HG03039 (cell line): ENCODE measurements at regions not wholly inside any gene's neighbourhood (a gene's known extent, or its start where the extent isn't known, plus 50 kb on each side); places are given as distances from the start of the nearest gene placed in this dataset.
"Not testable (repeated sequence)": the region's sequence is repeated elsewhere in the genome, so short reads cannot be mapped to it uniquely, and the experiment has no call there.

Experiments used
- ATAC-seq: cut with Tn5 transposase; IDR thresholded peaks from one replicate; pipeline ENCODE4 v1.9.1; 2021; ENCODE audit warnings: mild to moderate bottlenecking, moderate library complexity; ENCODE audit not compliant: unreplicated experiment

DNA sequence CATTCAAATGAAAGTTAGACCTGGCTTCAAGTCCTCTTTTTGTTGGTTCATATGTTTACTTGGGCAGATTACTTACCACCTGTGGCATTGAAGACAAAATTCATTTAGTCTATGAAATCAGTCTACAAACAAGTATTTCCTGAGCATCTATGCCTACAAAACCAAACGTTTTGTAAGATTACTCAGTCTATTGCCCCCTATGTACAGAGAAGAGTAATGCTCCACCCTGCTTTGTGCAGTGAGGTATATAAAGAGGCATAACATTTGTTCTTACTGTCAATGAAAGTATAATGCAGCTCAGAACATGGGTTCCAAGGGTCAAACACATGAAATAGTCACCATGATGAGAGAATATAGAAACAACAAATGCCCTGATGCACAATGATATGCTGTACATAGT, 580.7 kb downstream of the KIF4B start:
- ATAC-seq: no peak

- ATAC-seq: no peak
Observed at GRCh38 chr5:155595791-155596190, 582.2 kb downstream of the KIF4B start.

DNA sequence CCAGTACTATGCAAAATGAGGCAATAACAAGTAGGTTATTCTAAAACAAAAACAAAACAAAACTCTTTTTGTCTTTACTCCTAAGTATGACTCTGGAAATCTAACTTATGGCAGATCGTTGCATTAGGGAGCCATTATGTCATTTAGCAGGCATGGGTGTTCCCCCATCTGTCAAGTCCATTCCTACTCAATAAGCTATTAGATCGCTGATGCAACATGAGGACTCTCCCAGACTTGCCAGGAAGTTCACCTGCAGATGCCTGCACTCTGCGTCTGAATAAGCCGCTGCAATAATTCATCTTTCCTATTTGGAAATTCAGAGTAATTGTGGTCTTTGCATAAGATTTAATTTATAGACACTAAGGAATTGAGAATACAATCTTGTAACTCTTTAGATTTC, 585.0 kb downstream of the KIF4B start:
- no peak for ATAC-seq

- ATAC-seq: no peak
Observed at GRCh38 chr5:155605920-155606319, 592.4 kb downstream of the KIF4B start.

DNA sequence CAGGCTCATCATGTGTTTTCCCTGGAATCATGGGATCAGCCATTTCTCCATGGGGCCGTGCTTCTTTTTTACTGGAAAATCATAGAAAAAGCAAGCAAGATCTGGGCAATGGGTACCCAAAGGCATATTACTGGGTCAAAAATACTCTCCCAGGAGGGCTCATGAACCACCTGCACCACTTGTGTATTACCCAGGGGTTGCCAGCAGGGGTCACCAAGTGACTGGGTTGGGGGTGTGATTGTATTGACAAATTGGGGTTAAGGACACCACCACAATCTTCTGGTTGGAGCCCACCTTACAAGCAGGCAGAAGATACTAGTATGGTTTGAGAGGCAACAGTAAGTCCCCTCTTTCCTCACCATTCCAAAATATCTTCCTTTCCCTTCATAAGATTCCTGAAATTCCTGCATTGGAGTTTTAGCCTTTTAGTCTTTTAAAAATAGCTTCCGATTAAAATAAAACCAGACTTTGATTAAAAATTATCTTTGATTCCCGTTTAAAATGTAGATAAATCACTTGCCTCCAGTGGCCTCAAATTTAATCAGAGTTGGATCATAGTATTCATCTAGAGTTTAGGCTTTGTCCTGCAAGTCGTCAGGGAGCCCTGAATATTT, 603.3 kb downstream of the KIF4B start:
- ATAC-seq: peak; percentile 64

DNA sequence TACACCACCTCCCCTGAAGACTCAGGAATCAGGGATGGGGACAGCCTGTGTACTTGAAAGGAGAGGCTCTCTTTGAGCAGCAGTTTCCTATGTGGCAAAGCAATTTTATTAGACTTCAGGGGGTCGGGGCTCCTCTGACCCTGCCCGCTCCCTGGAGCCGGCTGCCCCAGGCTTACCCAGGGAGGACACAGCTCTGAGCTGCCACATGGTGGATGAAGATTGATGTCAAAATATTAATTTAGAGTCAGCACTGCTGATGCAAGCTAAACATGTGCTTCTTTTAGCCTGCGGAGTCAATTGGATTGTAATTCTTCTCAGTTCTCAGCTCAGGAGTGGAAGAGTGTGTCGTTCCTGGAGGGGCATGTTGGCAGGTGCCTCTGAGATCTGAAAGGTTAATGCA, 606.1 kb downstream of the KIF4B start:
- no peak for ATAC-seq

DNA sequence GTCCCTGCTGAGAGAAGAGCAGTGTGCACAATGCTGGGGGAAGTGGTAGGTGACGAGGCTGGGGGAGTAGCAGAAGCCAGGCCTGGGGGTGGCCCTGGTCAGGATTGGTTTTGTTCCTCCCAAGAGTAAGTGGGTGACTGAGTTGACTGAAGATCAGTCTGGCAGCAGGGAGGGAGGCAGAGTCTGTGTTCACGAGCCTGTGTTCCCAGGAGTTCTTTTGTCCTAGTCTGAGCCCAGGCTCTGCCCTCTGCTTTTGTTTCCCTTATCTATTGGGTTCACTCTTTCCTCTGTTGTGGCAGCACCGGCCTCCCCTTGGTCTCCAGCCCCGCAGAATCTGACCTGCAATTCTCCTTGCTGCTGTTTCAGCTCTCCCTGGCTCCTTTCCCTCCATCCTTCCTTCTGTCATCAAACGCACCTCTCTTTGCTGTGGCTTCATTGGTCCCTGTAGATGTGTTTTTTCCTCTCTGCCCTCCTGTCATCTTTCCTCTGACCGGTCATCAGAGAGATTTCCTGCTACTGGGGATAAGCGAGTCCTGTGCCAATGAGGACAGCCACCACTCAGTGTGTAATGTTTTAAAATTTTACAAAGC, 607.4 kb downstream of the KIF4B start:
- no peak for ATAC-seq

DNA sequence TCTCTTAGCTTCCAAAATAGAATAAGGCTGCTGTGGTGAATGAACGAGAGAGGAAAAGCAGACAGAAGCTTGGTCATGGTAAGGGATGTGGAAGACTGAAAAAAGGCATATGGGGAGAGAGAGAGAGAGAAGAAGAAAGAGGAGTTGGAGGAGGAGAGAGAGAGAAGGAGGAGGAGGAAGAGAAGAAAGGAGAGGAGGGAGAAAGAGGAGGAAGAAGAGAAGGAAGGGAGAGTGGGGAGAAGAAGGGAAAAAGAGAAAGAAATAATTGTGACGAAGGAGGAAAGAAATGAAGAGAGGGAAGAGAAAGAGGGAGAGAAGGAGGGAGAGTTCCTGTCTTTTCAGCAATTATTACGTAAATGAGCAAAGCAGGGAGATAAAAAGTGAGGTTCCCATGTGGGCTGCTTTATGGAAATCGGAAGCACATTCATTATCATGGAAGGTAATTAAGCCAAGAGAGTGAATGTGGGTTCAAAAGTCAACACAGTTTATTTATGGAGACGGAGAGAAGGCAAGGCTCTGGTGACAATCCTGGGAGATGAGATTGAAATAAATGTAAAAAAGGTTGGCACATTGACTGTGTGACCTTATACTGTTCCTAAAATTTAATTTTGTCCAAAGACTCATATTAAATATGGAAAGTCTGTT, 611.2 kb downstream of the KIF4B start:
- ATAC-seq: no peak

DNA sequence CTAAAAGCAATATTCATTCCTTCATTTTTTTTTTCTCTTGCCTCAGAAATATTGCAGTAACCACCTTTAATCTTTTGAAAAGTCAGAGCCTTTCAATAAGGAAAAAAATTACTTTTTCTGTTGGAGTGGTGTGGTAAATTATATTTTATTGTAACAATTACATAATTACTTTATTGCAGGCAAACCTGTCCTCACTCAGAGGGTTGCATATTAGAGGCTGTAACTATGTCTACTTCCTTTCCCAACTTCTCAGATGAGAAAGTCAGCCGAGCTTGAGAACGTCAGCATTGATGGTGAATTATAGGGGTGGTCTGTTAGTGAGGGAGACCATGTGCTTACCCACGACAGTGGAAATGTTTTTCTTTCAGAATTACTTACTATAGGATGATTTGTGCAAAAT, 611.8 kb downstream of the KIF4B start:
- ATAC-seq: no peak

GRCh38 chr5:155625897-155626543, 612.5 kb downstream of the KIF4B start:
- ATAC-seq: no peak

GRCh38 chr5:155626592-155626991, 613.0 kb downstream of the KIF4B start:
- ATAC-seq: no peak

GRCh38 chr5:155628346-155628745, 614.8 kb downstream of the KIF4B start:
- no peak for ATAC-seq

DNA sequence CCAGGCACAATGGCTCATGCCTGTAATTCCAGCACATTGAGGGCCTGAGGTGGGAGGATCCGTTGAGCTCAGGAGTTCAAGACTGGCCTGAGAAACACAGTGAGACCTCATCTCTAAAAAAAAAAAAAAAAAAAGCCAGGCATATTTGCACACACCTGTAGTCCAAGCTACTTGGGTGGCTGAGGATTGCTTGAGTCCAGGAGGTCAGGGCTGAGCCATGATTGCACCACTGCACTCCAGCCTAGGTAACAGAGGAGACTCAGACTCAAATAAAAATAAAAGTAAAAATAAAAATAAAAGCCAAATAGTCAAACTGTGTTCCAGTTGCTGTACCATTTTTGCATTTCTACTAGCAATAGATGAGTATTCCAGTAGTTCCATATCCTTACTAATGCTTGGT, 616.0 kb downstream of the KIF4B start:
- ATAC-seq: no peak

- ATAC-seq: no peak
Observed at GRCh38 chr5:155631116-155631515, 617.6 kb downstream of the KIF4B start.

DNA sequence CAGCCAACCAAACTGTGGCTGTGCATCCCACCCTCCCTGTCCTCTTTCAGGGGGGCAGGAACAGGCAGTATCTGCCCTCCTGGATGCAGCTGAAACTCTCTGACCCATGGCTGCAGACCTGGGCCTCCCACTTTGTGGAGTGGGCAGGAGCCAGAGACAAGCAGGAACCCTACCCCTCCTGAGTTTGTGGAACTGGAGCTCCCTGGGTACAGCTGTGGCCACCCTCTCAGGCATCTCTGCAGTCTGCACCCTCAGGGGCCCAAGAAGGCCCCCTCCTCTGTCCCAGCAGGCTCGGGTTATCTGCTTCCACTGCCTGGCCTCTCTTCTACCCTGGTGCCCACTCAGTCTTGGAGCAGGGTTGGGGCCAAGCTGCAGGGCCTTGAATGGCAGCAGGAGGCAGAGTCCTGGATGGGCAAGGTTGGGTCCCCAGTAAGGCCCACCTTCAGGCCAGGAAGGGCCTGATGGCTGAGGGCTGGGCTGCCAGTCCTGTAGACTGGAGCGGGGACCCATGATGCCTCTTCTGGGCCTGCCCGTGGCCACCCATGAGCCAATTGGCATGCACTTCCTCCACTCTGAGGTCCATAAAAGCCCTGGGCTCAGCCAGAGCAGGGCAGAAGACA, 619.9 kb downstream of the KIF4B start:
- ATAC-seq: no peak

DNA sequence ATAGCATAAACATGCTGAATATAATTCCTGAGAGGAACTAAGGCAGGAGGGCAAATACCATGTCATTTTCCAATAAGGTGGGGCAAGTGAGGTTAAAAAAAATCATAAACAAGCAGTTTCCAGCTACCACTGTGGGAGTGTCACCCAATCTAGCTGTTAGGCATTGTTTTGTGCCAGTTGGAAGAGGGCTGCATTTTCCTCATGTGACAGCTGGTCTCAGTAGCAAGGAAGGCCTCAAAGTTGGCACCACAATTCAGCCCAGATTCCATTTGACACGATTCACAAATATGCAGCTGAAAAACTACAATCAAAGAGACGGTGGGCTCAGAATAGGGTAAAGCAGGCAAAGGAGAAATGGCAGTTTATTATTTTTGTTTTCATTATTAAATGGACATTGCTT, 636.1 kb downstream of the KIF4B start:
- ATAC-seq: no peak

DNA sequence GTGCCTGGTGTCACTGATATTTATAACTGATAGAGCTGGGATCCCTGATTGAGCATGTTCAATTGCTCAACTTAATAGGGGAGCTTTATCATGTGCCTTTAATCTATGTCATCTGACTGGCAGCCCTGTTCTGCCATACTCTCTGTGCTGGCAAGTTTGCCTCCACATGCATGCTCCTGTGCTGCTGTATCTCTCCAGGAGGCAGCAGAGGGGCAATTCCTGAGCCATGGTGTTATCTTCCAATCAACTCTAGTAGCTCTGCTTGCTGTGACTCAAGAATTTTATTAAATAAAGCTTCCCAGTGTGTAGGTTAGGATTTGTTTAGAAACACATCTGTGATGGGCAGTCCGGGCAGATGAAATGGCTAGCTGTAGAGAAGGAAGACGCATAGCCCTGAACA, 642.0 kb downstream of the KIF4B start:
- ATAC-seq: no peak

DNA sequence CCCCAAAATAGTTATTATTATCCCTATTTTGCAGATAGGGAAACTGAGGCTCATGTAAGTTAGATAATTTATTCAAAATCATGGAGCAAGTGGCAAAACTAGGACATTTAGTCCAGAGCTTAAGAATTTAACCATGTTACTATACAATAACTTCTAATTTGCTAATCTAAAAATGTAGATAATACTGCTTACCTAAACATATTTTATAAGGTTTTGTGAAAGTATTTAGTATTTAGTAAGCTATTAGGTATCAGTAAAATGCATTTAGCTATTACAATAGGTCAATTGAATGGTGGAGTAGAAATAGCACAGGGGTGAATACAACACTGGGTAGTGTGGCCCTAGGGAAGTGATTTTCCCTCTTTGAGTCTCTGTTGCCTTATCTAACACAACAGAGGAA, 648.3 kb downstream of the KIF4B start:
- no peak for ATAC-seq

DNA sequence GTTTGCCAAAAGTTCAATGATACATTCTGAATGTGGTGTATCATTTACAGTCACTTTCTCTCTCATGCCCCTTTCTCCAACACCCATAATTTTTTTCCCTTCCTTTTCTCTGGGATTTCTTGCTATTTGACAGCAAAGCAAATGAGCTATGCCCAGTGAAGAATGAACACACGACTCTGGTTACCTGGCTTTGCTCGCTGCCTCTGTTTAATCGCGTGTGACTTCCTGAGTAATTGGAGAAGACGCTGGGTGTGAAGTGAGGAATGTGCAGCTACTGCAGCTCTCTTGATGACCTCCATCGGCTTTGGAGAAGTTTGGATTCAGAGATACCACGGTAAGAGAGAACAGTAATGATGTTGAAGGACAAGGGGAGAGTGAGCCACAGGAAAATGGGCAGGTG, 651.8 kb downstream of the KIF4B start:
- ATAC-seq: no peak

- not testable (repeated sequence) for ATAC-seq
Observed at GRCh38 chr5:155672001-155672400, 655.0 kb upstream of the SGCD start.

DNA sequence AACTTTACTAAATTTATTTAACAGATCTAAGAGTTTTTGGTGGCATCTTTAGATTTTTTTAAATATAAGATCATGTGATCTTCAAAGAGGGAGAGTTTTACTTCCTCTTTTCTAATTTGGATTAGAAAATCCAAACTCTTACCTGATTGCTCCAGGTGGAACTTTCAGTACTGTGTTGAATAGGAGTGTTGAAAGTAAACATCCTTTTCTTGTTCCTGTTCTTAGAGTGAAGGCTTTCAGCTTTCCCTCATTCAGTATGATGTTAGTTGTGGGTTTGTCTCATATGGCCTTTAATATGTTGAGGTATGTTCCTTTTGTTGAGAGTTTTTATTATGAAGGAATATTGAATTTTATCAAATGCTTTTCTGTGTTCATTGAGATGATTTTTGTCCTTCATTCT, 650.0 kb upstream of the SGCD start:
- ATAC-seq: peak; percentile 48

- no peak for ATAC-seq
Observed at GRCh38 chr5:155678371-155678770, 648.6 kb upstream of the SGCD start.
